Astrocyte (in vitro differentiated cells and primary cell): ENCODE measurements at regions not wholly inside any gene's neighbourhood (a gene's known extent, or its start where the extent isn't known, plus 50 kb on each side); places are given as distances from the start of the nearest gene placed in this dataset.

Source experiments
- DNase-seq: peaks from one replicate; pipeline ENCODE4 v3.0.0-alpha.2; 2010; ENCODE audit warnings: low read depth
- FAIRE-seq: peaks from 2 replicates; lab custom pipeline; 2011; peaks lifted over from hg19 to GRCh38; lab: Jason Lieb, UNC
- H2AFZ ChIP-seq: 2 replicates; pipeline ENCODE4 v1.6.0; 2012; ENCODE audit warnings: low read depth, low read length, inconsistent platforms
- H3K27ac ChIP-seq: 2 replicates; pipeline ENCODE4 v1.5.1; 2011; ENCODE audit warnings: low read depth, low read length, inconsistent platforms
- H3K27me3 ChIP-seq: 2 replicates; pipeline ENCODE4 v1.6.0; 2011; ENCODE audit warnings: low read length, inconsistent platforms; ENCODE audit not compliant: insufficient read depth
- H3K36me3 ChIP-seq: 2 replicates; pipeline ENCODE4 v1.5.1; 2011; ENCODE audit warnings: low read length, inconsistent platforms; ENCODE audit not compliant: insufficient read depth
- H3K4me1 ChIP-seq: 2 replicates; pipeline ENCODE4 v1.5.1; 2011; ENCODE audit warnings: low read length, inconsistent platforms; ENCODE audit not compliant: insufficient read depth
- H3K4me2 ChIP-seq: 2 replicates; pipeline ENCODE4 v1.6.0; 2012; ENCODE audit warnings: low read length, inconsistent platforms
- H3K4me3 ChIP-seq: 2 replicates; pipeline ENCODE4 v1.5.1; 2011; ENCODE audit warnings: low read depth, mild to moderate bottlenecking, low read length, inconsistent platforms; ENCODE audit not compliant: insufficient read depth
- H3K79me2 ChIP-seq: 2 replicates; pipeline ENCODE4 v1.6.0; 2012; ENCODE audit warnings: mild to moderate bottlenecking, low read length, inconsistent platforms; ENCODE audit not compliant: insufficient read depth
- H3K9ac ChIP-seq: 2 replicates; pipeline ENCODE4 v1.6.0; 2012; ENCODE audit warnings: mild to moderate bottlenecking, low read length, inconsistent platforms
- H3K9me3 ChIP-seq: 2 replicates; pipeline ENCODE4 v1.5.1; 2012; ENCODE audit warnings: low read depth, mild to moderate bottlenecking, low read length, inconsistent platforms; ENCODE audit not compliant: insufficient read depth
- H4K20me1 ChIP-seq: 2 replicates; pipeline ENCODE4 v1.6.0; 2012; ENCODE audit warnings: low read length, inconsistent platforms; ENCODE audit not compliant: insufficient read depth
- H3K27ac Mint-ChIP-seq: one replicate; pipeline ENCODE4 v1.8.0; 2021; ENCODE audit warnings: mild to moderate bottlenecking, mixed read lengths; ENCODE audit not compliant: unreplicated experiment
- H3K27me3 Mint-ChIP-seq: one replicate; pipeline ENCODE4 v1.8.0; 2021; ENCODE audit warnings: low read depth, mixed read lengths; ENCODE audit not compliant: unreplicated experiment
- H3K36me3 Mint-ChIP-seq: one replicate; pipeline ENCODE4 v1.8.0; 2021; ENCODE audit warnings: low read depth, mixed read lengths; ENCODE audit not compliant: unreplicated experiment
- H3K4me1 Mint-ChIP-seq: one replicate; pipeline ENCODE4 v1.8.0; 2021; ENCODE audit warnings: low read depth, mixed read lengths; ENCODE audit not compliant: unreplicated experiment
- H3K4me3 Mint-ChIP-seq: one replicate; pipeline ENCODE4 v1.8.0; 2021; ENCODE audit warnings: mild to moderate bottlenecking, moderate library complexity, mixed read lengths; ENCODE audit not compliant: unreplicated experiment
- H3K9me3 Mint-ChIP-seq: one replicate; pipeline ENCODE4 v1.8.0; 2021; ENCODE audit warnings: mild to moderate bottlenecking, mixed read lengths; ENCODE audit not compliant: unreplicated experiment
- EZH2 ChIP-seq: IDR thresholded peaks from 2 replicates; pipeline ENCODE4 v1.6.1; 2012; ENCODE audit warnings: mild to moderate bottlenecking, low read length, inconsistent platforms; ENCODE audit not compliant: insufficient read depth
- TF ChIP-seq, protein P1 (sequence below): IDR thresholded peaks from 2 replicates; pipeline ENCODE4 v1.5.1; 2011; ENCODE audit warnings: low read depth, mild to moderate bottlenecking, inconsistent platforms, low read length, moderate library complexity; ENCODE audit not compliant: insufficient read depth

DNA sequence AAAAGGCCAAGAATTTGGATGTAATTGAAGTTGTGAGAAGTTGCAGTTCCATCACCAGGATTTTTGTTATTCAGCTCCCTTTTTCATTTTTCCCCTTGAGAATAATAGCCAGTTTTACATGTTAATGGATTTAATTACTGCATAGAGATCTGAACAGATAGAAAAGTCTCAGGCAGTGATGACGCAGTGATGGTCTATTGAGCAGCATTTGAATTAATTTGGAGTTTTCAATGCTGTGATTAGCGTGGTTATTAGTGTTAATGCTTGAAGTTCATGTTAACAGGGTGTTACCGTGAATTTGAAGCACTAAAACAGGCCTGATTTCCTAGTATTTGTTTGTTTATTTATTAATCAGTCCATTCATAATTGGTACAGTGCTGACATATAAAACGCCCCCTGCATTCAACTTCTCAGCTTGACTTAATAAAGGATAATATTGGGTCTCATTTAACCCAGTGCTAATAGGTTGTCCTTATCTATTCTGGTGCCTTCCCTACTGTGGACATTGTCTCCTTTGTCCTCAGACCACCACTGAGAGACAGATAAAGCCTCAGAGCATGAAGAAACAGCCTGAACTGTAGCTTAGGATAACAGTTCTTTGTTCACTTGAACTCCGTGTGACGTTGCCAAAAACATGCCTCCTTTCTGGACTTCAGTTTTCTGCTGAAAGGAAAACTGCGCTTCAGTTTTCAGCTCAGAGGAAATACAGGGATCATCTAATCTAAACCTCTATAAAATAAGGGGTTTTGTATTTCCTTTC lies 82.4 kb downstream of the RTP4 start:
- H3K27ac Mint-ChIP-seq: no peak overlapping the region

DNA sequence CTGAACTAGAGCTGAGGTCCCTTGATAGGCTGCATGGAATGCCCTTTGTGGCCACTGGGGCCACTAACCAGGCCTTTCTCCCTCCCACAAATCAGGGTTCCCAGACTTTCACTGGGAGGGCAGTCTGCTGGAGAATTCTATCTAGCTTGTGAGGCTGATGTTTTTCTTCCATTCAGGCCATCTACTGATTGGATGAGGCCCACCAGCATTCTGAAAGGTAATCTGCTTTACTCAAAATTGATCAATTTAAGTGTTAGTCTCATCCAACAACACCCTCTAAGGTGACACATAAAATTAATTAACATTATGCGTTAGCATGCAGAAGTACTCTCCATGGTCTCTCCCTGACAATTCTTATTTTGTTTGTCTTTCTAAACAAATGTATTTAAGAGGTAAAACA lies 80.5 kb downstream of the RTP4 start:
- DNase-seq: no peak
- Histone ChIP-seq H3K79me2 (no peaks in the 10 kb centered on the region), H3K9me3 (no peaks in the 10 kb centered on the region), H3K27ac (no peak overlapping the region), H3K36me3 (no peaks in the 10 kb centered on the region), H3K4me1 (no peaks in the 10 kb centered on the region), H4K20me1 (no peaks in the 10 kb centered on the region), H2AFZ (no peak overlapping the region), H3K4me3 (no peak overlapping the region), H3K27me3 (no peaks in the 10 kb centered on the region), H3K4me2 (no peak overlapping the region), H3K9ac (no peak overlapping the region)
- H3K27me3 Mint-ChIP-seq: peaks cover 2% of the 10 kb centered on the region
- no peaks in the 10 kb centered on the region for H3K36me3 Mint-ChIP-seq
- H3K27ac Mint-ChIP-seq: no peak overlapping the region
- H3K4me1 Mint-ChIP-seq: no peaks in the 10 kb centered on the region
- H3K4me3 Mint-ChIP-seq: no peak overlapping the region
- no peak for FAIRE-seq
- TF ChIP-seq, protein P1, sequence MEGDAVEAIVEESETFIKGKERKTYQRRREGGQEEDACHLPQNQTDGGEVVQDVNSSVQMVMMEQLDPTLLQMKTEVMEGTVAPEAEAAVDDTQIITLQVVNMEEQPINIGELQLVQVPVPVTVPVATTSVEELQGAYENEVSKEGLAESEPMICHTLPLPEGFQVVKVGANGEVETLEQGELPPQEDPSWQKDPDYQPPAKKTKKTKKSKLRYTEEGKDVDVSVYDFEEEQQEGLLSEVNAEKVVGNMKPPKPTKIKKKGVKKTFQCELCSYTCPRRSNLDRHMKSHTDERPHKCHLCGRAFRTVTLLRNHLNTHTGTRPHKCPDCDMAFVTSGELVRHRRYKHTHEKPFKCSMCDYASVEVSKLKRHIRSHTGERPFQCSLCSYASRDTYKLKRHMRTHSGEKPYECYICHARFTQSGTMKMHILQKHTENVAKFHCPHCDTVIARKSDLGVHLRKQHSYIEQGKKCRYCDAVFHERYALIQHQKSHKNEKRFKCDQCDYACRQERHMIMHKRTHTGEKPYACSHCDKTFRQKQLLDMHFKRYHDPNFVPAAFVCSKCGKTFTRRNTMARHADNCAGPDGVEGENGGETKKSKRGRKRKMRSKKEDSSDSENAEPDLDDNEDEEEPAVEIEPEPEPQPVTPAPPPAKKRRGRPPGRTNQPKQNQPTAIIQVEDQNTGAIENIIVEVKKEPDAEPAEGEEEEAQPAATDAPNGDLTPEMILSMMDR: no peak
- no peak for TF ChIP-seq EZH2
- H3K9me3 Mint-ChIP-seq: no peaks in the 10 kb centered on the region

More for the DNA sequence above, 82.4 kb downstream of the RTP4 start:
- H3K4me2 ChIP-seq: no peak overlapping the region
- Mint-ChIP-seq H3K27me3 (no peaks in the 10 kb centered on the region), H3K4me3 (no peak overlapping the region), H3K4me1 (no peaks in the 10 kb centered on the region), H3K36me3 (no peaks in the 10 kb centered on the region), H3K9me3 (no peaks in the 10 kb centered on the region)
- DNase-seq (no peak), FAIRE-seq (no peak)
- H4K20me1 ChIP-seq: no peaks in the 10 kb centered on the region
- H3K27me3 ChIP-seq: no peaks in the 10 kb centered on the region
- H2AFZ ChIP-seq: no peak overlapping the region
- H3K36me3 ChIP-seq: no peaks in the 10 kb centered on the region
- no peaks in the 10 kb centered on the region for H3K79me2 ChIP-seq
- H3K4me1 ChIP-seq: no peaks in the 10 kb centered on the region
- no peak for TF ChIP-seq EZH2
- TF ChIP-seq, protein P1: no peak
- H3K9me3 ChIP-seq: no peaks in the 10 kb centered on the region
- no peak overlapping the region for H3K27ac ChIP-seq
- no peak overlapping the region for H3K9ac ChIP-seq
- no peak overlapping the region for H3K4me3 ChIP-seq

DNA sequence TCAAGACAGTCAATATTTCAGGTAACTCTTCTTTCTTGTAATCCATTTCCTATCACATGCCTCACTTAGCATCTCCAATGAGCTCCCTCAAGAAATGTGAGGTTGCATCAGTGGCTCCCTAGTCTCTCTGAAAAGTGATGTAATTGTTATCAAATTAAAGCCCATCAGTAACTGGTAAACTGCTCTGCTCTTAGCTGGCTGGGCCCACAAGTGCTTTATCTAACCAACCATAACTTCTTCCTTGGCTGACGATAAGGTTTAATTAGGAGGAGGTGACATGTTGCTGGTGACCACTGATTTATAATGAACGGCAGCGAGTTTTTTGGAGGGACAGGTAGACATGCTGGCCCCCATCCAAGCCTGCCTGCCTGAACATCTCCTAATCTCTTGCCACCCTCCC lies 79.6 kb downstream of the RTP4 start:
- H3K4me1 Mint-ChIP-seq: no peaks in the 10 kb centered on the region
- no peaks in the 10 kb centered on the region for H3K9me3 Mint-ChIP-seq
- no peak overlapping the region for H2AFZ ChIP-seq
- H3K4me2 ChIP-seq: no peak overlapping the region
- no peaks in the 10 kb centered on the region for H3K36me3 Mint-ChIP-seq
- H3K79me2 ChIP-seq: no peaks in the 10 kb centered on the region
- H3K4me3 ChIP-seq: no peak overlapping the region
- no peak overlapping the region for H3K27ac Mint-ChIP-seq
- TF ChIP-seq EZH2: no peak
- no peak overlapping the region for H3K9ac ChIP-seq
- FAIRE-seq (no peak), DNase-seq (no peak)
- H3K4me3 Mint-ChIP-seq: no peak overlapping the region
- H3K4me1 ChIP-seq: no peaks in the 10 kb centered on the region
- H4K20me1 ChIP-seq: no peaks in the 10 kb centered on the region
- peaks cover 2% of the 10 kb centered on the region for H3K27me3 Mint-ChIP-seq
- H3K27ac ChIP-seq: no peak overlapping the region
- no peaks in the 10 kb centered on the region for H3K36me3 ChIP-seq
- no peaks in the 10 kb centered on the region for H3K27me3 ChIP-seq
- H3K9me3 ChIP-seq: no peaks in the 10 kb centered on the region
